K562 (cell line): ENCODE measurements at regions not wholly inside any gene's neighbourhood (a gene's known extent, or its start where the extent isn't known, plus 50 kb on each side); places are given as distances from the start of the nearest gene placed in this dataset.

Experiments used
- ATAC-seq: fragments of 200-7000 bp; cut with Tn5 transposase; 3 replicates; pipeline ENCODE4 v1.9.1; 2020; ENCODE audit warnings: moderate library complexity
- BruUV-seq: library from RNA; stranded (reverse); fragments of 400-500 nt; replicated peaks from 2 replicates; lab custom pipeline; 2021; lab: Mats Ljungman, UMichigan
- CTCF ChIA-PET: fragments of 300-600 bp; formaldehyde crosslinking; extraction: SDS; loops from one replicate; lab custom pipeline; 2021; ENCODE audit warnings: low intra/inter-chr PET ratio; lab: Yijun Ruan, JAX
- POLR2A ChIA-PET: fragments of 300-600, 350-650 bp; sonication (Branson Sonifier 250); formaldehyde crosslinking; extraction: SDS; loops from one replicate; lab custom pipeline; 2021; ENCODE audit warnings: antibody characterized with exemption, inconsistent platforms; lab: Yijun Ruan, JAX
- DNase-seq, 4 experiments: peaks; one replicate each; pipeline versions ENCODE4 v3.0.0 to v3.0.0-alpha.2; 2011 to 2018; ENCODE audit warnings: low spot score in 3 of 4, mixed read lengths in 3 of 4; ENCODE audit errors: extremely low read depth in 1 of 4
- FAIRE-seq: peaks from 2 replicates; lab custom pipeline; 2011; peaks lifted over from hg19 to GRCh38; lab: Jason Lieb, UNC
- H2AFZ ChIP-seq: 2 replicates; pipeline ENCODE4 v1.6.0; 2011; ENCODE audit warnings: low read depth, low read length, control low read depth, inconsistent platforms
- H3K27ac ChIP-seq: fragments of 200-600 bp; 3 replicates; pipeline ENCODE4 v1.8.0; 2011; ENCODE audit warnings: low read depth, mild to moderate bottlenecking, control low read depth, inconsistent platforms, low read length, moderate library complexity, mixed read lengths; ENCODE audit errors: extremely low read depth
- H3K27me3 ChIP-seq, 2 experiments: fragments of 300-600 bp in 1 of 2; 2 replicates in 1 of 2; 3 replicates in 1 of 2; pipeline versions ENCODE4 v1.6.0 to v1.8.0; 2011; ENCODE audit warnings: inconsistent platforms in 2 of 2, low read length in 2 of 2, mild to moderate bottlenecking in 1 of 2, mixed read lengths in 1 of 2, moderate library complexity in 1 of 2; ENCODE audit not compliant: control insufficient read depth in 2 of 2, insufficient read depth in 2 of 2
- H3K36me3 ChIP-seq: fragments of 300-600 bp; 3 replicates; pipeline ENCODE4 v1.8.0; 2011; ENCODE audit warnings: mild to moderate bottlenecking, low read length, inconsistent platforms; ENCODE audit not compliant: control insufficient read depth, insufficient read depth
- H3K4me1 ChIP-seq, 2 experiments: fragments of 200-600 bp in 1 of 2; replicated peaks in 1 of 2; 2 replicates in 1 of 2; 3 replicates in 1 of 2; pipeline versions ENCODE4 v1.5.1 to v1.8.0; 2011; ENCODE audit warnings: inconsistent platforms in 2 of 2, low read length in 2 of 2, mild to moderate bottlenecking in 1 of 2, mixed read lengths in 1 of 2, moderate library complexity in 1 of 2; ENCODE audit not compliant: control insufficient read depth in 2 of 2, insufficient read depth in 2 of 2
- H3K4me2 ChIP-seq: 2 replicates; pipeline ENCODE4 v1.6.1; 2011; ENCODE audit warnings: low read length, control low read depth, inconsistent platforms, mixed read lengths; ENCODE audit not compliant: insufficient read depth
- H3K4me3 ChIP-seq: fragments of 200-600 bp; sonication (generic), shearing (Covaris generic); 2 replicates; pipeline ENCODE4 v1.5.1; 2016; ENCODE audit warnings: control low read depth, inconsistent platforms
- H3K79me2 ChIP-seq: fragments of 200-600 bp; 3 replicates; pipeline ENCODE4 v1.8.0; 2011; ENCODE audit warnings: low read length, inconsistent platforms; ENCODE audit not compliant: control insufficient read depth, insufficient read depth
- H3K9ac ChIP-seq, 2 experiments: 2 replicates each; pipeline versions ENCODE4 v1.6.0 to v1.6.1; 2011; ENCODE audit warnings: low read depth in 2 of 2, low read length in 2 of 2, control low read depth in 1 of 2, inconsistent platforms in 1 of 2, mild to moderate bottlenecking in 1 of 2, mixed read lengths in 1 of 2; ENCODE audit not compliant: insufficient read depth in 1 of 2
- H3K9me1 ChIP-seq: one replicate; pipeline ENCODE4 v1.6.0; 2011; ENCODE audit warnings: inconsistent platforms, mild to moderate bottlenecking, low read length, moderate library complexity; ENCODE audit not compliant: control insufficient read depth, insufficient read depth
- H3K9me3 ChIP-seq: replicated peaks from 2 replicates; pipeline ENCODE4 v1.5.1; 2011; ENCODE audit warnings: low read depth, low read length, inconsistent platforms; ENCODE audit not compliant: control insufficient read depth, insufficient read depth
- H4K20me1 ChIP-seq: replicated peaks from 2 replicates; pipeline ENCODE4 v1.6.1; 2011; ENCODE audit warnings: low read length, inconsistent platforms, mixed read lengths; ENCODE audit not compliant: control insufficient read depth, insufficient read depth
- HMGN3 ChIP-seq: IDR thresholded peaks from 2 replicates; pipeline ENCODE4 v1.6.1; 2011; ENCODE audit warnings: borderline replicate concordance, low read depth, mild to moderate bottlenecking, mixed read lengths, low read length; ENCODE audit not compliant: insufficient read length; ENCODE audit errors: extremely low read depth
- MAFF ChIP-seq: IDR thresholded peaks from 2 replicates; pipeline ENCODE4 v1.6.1; 2012; ENCODE audit warnings: low read length, improper control_type of control experiment
- MCM5 ChIP-seq: fragments of 450-650 bp; IDR thresholded peaks from 2 replicates; pipeline ENCODE4 v1.6.1; 2016; ENCODE audit warnings: low read depth
- MTA2 ChIP-seq: fragments of 450-650 bp; IDR thresholded peaks from 2 replicates; pipeline ENCODE4 v1.6.1; 2016; ENCODE audit warnings: low read depth
- NEUROD1 ChIP-seq: fragments of 150-350 bp; IDR thresholded peaks from 2 replicates; pipeline ENCODE4 v1.6.1; 2014; ENCODE audit warnings: borderline replicate concordance, low read length, low read depth; ENCODE audit not compliant: partially characterized antibody
- PHF21A ChIP-seq: fragments of 450-650 bp; IDR thresholded peaks from 2 replicates; pipeline ENCODE4 v1.6.1; 2017; ENCODE audit warnings: low read depth, borderline replicate concordance
- PHF8 ChIP-seq: fragments of 200-600 bp; sonication (generic); IDR thresholded peaks from 2 replicates; pipeline ENCODE4 v1.6.1; 2012; ENCODE audit warnings: mixed run types, mild to moderate bottlenecking, inconsistent platforms, low read length, moderate library complexity, borderline replicate concordance
- PTBP1 ChIP-seq: fragments of 200-400 bp; formaldehyde crosslinking; IDR thresholded peaks from 2 replicates; pipeline ENCODE4 v1.6.1; 2017; ENCODE audit warnings: low read depth, low read length
- XRCC3 ChIP-seq: fragments of 450-650 bp; IDR thresholded peaks from 2 replicates; pipeline ENCODE4 v1.6.1; 2017; ENCODE audit warnings: mild to moderate bottlenecking, moderate library complexity
- ZNF707 ChIP-seq: fragments of 250-450 bp; sonication (Bioruptor Pico); conservative IDR thresholded peaks from 2 replicates; pipeline ENCODE4 v1.8.0; 2022; ENCODE audit warnings: inconsistent platforms, mild to moderate bottlenecking, moderate library complexity
- ZNF75A ChIP-seq: fragments of 450-650 bp; formaldehyde crosslinking; IDR thresholded peaks from 2 replicates; pipeline ENCODE4 v1.4.0; 2020; ENCODE audit warnings: mild to moderate bottlenecking
- ZNF77 ChIP-seq: fragments of 250-450 bp; sonication (Bioruptor Pico); IDR thresholded peaks from 2 replicates; pipeline ENCODE4 v1.5.0; 2020
- WGBS: fragments of 100-300 bp; shearing (Covaris generic); methylation state at CpG from one replicate; pipeline ENCODE4 v1.1.6; 2016; ENCODE audit warnings: low coverage, mixed read lengths; ENCODE audit not compliant: insufficient coverage; ENCODE audit errors: missing lambda C conversion rate; 5-methylcytosine and 5-hydroxymethylcytosine counted together
- in situ Hi-C: fragments of 300-500 bp; cut with MboI; formaldehyde crosslinking; loops from 4 replicates; pipeline ENCODE4 v1.15.0; 2018; ENCODE audit warnings: inconsistent platforms, mixed read lengths
- intact Hi-C: fragments of 100-400 bp; cut with micrococcal nuclease; formaldehyde crosslinking; loops from 2 replicates; pipeline ENCODE4 v1.14.2; 2022
- TF ChIP-seq, protein P1 (sequence below): sonication (generic); formaldehyde crosslinking; IDR thresholded peaks from 2 replicates; pipeline ENCODE4 v1.8.0; 2022; ENCODE audit warnings: missing genetic modification reagents, mild to moderate bottlenecking, borderline replicate concordance
- TF ChIP-seq, protein P2 (sequence below): fragments of 250-450 bp; sonication (Bioruptor Pico); IDR thresholded peaks from 2 replicates; pipeline ENCODE4 v1.5.1; 2021; ENCODE audit warnings: mild to moderate bottlenecking

DNA sequence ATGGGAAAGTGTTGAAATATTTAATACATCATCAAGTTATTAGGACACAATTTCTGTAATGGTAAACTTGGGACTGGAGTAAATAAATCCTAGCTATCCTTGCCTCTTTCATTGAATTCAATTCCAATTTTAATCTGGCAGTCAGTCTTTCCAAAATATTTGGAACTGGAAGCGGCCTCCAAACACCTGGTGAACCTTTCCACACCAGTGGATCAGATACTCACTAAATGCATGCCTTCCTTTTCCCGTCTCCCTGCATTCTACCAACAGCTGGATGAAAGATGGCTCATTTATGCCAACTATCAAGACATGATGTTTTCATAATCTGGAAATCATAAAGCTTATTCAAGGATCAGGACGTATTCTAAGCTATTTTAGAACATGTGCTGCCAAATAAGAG lies 488.2 kb upstream of the SPHKAP start (continued):
- TF ChIP-seq, protein P1, sequence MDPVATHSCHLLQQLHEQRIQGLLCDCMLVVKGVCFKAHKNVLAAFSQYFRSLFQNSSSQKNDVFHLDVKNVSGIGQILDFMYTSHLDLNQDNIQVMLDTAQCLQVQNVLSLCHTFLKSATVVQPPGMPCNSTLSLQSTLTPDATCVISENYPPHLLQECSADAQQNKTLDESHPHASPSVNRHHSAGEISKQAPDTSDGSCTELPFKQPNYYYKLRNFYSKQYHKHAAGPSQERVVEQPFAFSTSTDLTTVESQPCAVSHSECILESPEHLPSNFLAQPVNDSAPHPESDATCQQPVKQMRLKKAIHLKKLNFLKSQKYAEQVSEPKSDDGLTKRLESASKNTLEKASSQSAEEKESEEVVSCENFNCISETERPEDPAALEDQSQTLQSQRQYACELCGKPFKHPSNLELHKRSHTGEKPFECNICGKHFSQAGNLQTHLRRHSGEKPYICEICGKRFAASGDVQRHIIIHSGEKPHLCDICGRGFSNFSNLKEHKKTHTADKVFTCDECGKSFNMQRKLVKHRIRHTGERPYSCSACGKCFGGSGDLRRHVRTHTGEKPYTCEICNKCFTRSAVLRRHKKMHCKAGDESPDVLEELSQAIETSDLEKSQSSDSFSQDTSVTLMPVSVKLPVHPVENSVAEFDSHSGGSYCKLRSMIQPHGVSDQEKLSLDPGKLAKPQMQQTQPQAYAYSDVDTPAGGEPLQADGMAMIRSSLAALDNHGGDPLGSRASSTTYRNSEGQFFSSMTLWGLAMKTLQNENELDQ (CRISPR knock-in tag), result no peak

DNA sequence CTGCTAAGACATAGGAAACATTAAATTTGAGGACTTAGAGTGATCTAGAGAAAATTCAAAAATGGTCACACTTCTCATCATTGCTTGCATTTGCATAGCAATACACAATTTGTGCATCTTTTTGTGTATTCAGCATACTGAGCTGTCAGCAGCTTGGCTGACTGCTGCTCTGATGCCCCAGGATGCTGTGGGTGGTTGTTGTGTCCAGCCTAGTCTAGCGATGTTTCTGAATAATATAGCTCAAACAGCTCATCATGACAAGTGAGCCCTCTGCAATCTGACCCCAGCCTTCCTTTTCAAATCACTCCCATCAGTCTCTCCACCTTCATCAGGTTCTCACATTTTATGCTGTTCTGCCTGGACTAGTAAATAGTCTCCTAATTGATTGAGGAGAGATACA lies 483.7 kb upstream of the SPHKAP start:
- no peaks in the 10 kb centered on the region for H3K4me1 ChIP-seq
- DNase-seq, result no peak
- no peak for ATAC-seq
- no peaks in the 10 kb centered on the region for H3K27me3 ChIP-seq
- ChIA-PET POLR2A (no interaction called here), CTCF (no interaction called here)
- no TSS peak for BruUV-seq
- WGBS, result 0% methylated on average over 1 of the region's 1 CpG
- no peaks in the 10 kb centered on the region for H3K9me1 ChIP-seq
- no peak overlapping the region for H3K9ac ChIP-seq
- in situ Hi-C loops (no loop called here), intact Hi-C loops (no loop called here)
- H3K9me3 ChIP-seq, result no peaks in the 10 kb centered on the region
- H2AFZ ChIP-seq, result no peak overlapping the region
- H3K79me2 ChIP-seq, result no peaks in the 10 kb centered on the region
- no peak overlapping the region for H3K27ac ChIP-seq
- no peak for FAIRE-seq
- no peaks in the 10 kb centered on the region for H4K20me1 ChIP-seq
- TF ChIP-seq PHF8 (no peak), MCM5 (no peak), ZNF75A (no peak), NEUROD1 (no peak), HMGN3 (no peak), ZNF707 (CRISPR knock-in tag) (no peak), PHF21A (no peak), XRCC3 (no peak), ZNF77 (CRISPR knock-in tag) (no peak), MAFF (no peak), PTBP1 (no peak), MTA2 (no peak)
- TF ChIP-seq, protein P2, sequence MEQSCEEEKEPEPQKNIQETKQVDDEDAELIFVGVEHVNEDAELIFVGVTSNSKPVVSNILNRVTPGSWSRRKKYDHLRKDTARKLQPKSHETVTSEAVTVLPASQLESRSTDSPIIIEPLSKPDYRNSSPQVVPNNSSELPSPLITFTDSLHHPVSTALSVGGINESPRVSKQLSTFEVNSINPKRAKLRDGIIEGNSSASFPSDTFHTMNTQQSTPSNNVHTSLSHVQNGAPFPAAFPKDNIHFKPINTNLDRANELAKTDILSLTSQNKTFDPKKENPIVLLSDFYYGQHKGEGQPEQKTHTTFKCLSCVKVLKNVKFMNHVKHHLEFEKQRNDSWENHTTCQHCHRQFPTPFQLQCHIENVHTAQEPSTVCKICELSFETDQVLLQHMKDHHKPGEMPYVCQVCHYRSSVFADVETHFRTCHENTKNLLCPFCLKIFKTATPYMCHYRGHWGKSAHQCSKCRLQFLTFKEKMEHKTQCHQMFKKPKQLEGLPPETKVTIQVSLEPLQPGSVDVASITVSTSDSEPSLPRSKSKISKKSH, result no peak
- no peaks in the 10 kb centered on the region for H3K36me3 ChIP-seq
- H3K4me3 ChIP-seq, result no peak overlapping the region
- H3K4me2 ChIP-seq, result no peak overlapping the region
